ENCODE measurements at regions not wholly inside any gene's neighbourhood (a gene's known extent, or its start where the extent isn't known, plus 50 kb on each side); places are given as distances from the start of the nearest gene placed in this dataset.

DNA sequence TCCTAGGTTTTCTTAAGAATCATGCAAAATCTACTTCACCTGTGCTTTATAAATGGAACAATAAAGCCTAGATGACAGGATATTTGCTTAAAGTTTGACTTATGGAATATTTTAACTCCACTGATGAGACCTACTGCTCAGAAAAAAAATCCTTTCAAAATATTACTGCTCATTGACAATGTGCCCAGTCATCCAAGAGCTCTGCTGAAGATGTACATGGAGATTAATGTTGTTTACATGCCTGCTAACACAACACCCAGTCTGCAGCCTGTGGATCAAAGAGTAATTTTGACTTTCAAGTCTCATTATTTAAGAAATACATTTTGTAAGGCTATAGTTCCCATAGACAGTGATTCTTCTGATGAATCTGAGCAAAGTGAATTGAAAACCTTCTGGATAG is 889.6 kb downstream of the CDH18 start:
- Mint-ChIP-seq H3K4me3 (no peak overlapping the region), H3K9me3 (peaks cover 0 to 13% (median 6%) of the 10 kb centered on the region in 7 donors), H3K36me3 (no peaks in the 10 kb centered on the region), H3K4me1 (no peaks in the 10 kb centered on the region), H3K27ac (no peak overlapping the region), H3K27me3 (ENCODE audit: low read depth in 3 of 3) (no peaks in the 10 kb centered on the region)
- DNase-seq = no peak
- H3K27me3 ChIP-seq (ENCODE audit: control insufficient read depth in 2 of 2, insufficient read depth in 2 of 2, low read length in 2 of 2) = no peaks in the 10 kb centered on the region
- no peak overlapping the region for H3K4me3 ChIP-seq (replicated peaks in 1 of 3; ENCODE audit: low read depth in 2 of 3, low read length in 3 of 3)
- no peaks in the 10 kb centered on the region for H3K79me2 ChIP-seq (ENCODE audit: insufficient read depth, low read length)
- H3K9ac ChIP-seq (ENCODE audit: insufficient read depth, low read length, poor library complexity, severe bottlenecking) = no peak overlapping the region
- H3K4me2 ChIP-seq (replicated peaks; ENCODE audit: extremely low read depth, low read length, poor library complexity, severe bottlenecking) = no peak overlapping the region
- no peaks in the 10 kb centered on the region for H4K20me1 ChIP-seq (ENCODE audit: insufficient read depth, low read length)
- no peak overlapping the region for H3K27ac ChIP-seq (ENCODE audit: low read depth in 1 of 2, low read length in 2 of 2)
- H3K4me1 ChIP-seq (ENCODE audit: control insufficient read depth in 1 of 2, insufficient read depth in 2 of 2, low read length in 2 of 2) = no peaks in the 10 kb centered on the region
- H3K9me3 ChIP-seq (replicated peaks in 1 of 2; ENCODE audit: control insufficient read depth in 1 of 2, insufficient read depth in 1 of 2, low read length in 2 of 2) = peaks cover 3 to 9% of the 10 kb centered on the region in 2 donors
- TF ChIP-seq, protein P1, sequence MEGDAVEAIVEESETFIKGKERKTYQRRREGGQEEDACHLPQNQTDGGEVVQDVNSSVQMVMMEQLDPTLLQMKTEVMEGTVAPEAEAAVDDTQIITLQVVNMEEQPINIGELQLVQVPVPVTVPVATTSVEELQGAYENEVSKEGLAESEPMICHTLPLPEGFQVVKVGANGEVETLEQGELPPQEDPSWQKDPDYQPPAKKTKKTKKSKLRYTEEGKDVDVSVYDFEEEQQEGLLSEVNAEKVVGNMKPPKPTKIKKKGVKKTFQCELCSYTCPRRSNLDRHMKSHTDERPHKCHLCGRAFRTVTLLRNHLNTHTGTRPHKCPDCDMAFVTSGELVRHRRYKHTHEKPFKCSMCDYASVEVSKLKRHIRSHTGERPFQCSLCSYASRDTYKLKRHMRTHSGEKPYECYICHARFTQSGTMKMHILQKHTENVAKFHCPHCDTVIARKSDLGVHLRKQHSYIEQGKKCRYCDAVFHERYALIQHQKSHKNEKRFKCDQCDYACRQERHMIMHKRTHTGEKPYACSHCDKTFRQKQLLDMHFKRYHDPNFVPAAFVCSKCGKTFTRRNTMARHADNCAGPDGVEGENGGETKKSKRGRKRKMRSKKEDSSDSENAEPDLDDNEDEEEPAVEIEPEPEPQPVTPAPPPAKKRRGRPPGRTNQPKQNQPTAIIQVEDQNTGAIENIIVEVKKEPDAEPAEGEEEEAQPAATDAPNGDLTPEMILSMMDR (IDR thresholded peaks at IDR 0.05) = no peak
- intact Hi-C loops (cut with micrococcal nuclease) = no loop called here
- no peaks in the 10 kb centered on the region for H3K36me3 ChIP-seq (replicated peaks in 1 of 2; ENCODE audit: control insufficient read depth in 1 of 2, insufficient read depth in 2 of 2, low read length in 2 of 2)
- H2AFZ ChIP-seq (ENCODE audit: insufficient read depth, low read depth, low read length, poor library complexity, severe bottlenecking) = no peak overlapping the region

GRCh38 chr5:19099195-19099594 is 888.8 kb downstream of the CDH18 start:
- Mint-ChIP-seq H3K27me3 (ENCODE audit: low read depth in 3 of 3) (no peaks in the 10 kb centered on the region), H3K27ac (no peak overlapping the region), H3K4me1 (no peaks in the 10 kb centered on the region), H3K4me3 (no peak overlapping the region), H3K36me3 (no peaks in the 10 kb centered on the region), H3K9me3 (peaks cover 0 to 12% (median 6%) of the 10 kb centered on the region in 7 donors)
- no peaks in the 10 kb centered on the region for H3K79me2 ChIP-seq (ENCODE audit: insufficient read depth, low read length)
- H3K4me2 ChIP-seq (replicated peaks; ENCODE audit: extremely low read depth, low read length, poor library complexity, severe bottlenecking) = no peak overlapping the region
- H4K20me1 ChIP-seq (ENCODE audit: insufficient read depth, low read length) = no peaks in the 10 kb centered on the region
- H3K4me3 ChIP-seq (replicated peaks in 1 of 3; ENCODE audit: low read depth in 2 of 3, low read length in 3 of 3) = no peak overlapping the region
- intact Hi-C loops (cut with micrococcal nuclease) = no loop called here
- H2AFZ ChIP-seq (ENCODE audit: insufficient read depth, low read depth, low read length, poor library complexity, severe bottlenecking) = no peak overlapping the region
- WGBS (ENCODE audit: insufficient coverage) = no CpG with 5 or more reads among the region's 1 CpG
- no peaks in the 10 kb centered on the region for H3K4me1 ChIP-seq (ENCODE audit: control insufficient read depth in 1 of 2, insufficient read depth in 2 of 2, low read length in 2 of 2)
- TF ChIP-seq, protein P1 (IDR thresholded peaks at IDR 0.05) = no peak
- DNase-seq = no peak
- H3K36me3 ChIP-seq (replicated peaks in 1 of 2; ENCODE audit: control insufficient read depth in 1 of 2, insufficient read depth in 2 of 2, low read length in 2 of 2) = no peaks in the 10 kb centered on the region
- H3K9ac ChIP-seq (ENCODE audit: insufficient read depth, low read length, poor library complexity, severe bottlenecking) = no peak overlapping the region
- no peaks in the 10 kb centered on the region for H3K27me3 ChIP-seq (ENCODE audit: control insufficient read depth in 2 of 2, insufficient read depth in 2 of 2, low read length in 2 of 2)
- H3K27ac ChIP-seq (ENCODE audit: low read depth in 1 of 2, low read length in 2 of 2) = no peak overlapping the region
- H3K9me3 ChIP-seq (replicated peaks in 1 of 2; ENCODE audit: control insufficient read depth in 1 of 2, insufficient read depth in 1 of 2, low read length in 2 of 2) = peaks cover 0 to 9% of the 10 kb centered on the region in 2 donors

Data from CD14-positive monocyte (primary cell).